ENCODE measurements at regions not wholly inside any gene's neighbourhood (a gene's known extent, or its start where the extent isn't known, plus 50 kb on each side); places are given as distances from the start of the nearest gene placed in this dataset.
A peak's percentile ranks its signal among the peaks of the same experiment; 100 is the strongest.

GRCh38 chr12:105736498-105736897 lies 402.3 kb downstream of the NUAK1 start:
- Histone ChIP-seq H3K27ac (no peak overlapping the region), H3K27me3 (no peaks in the 10 kb centered on the region), H3K4me1 (no peaks in the 10 kb centered on the region), H3K9ac (ENCODE audit: low read depth in 2 of 2, low read length in 2 of 2) (no peak overlapping the region), H3K9me3 (no peaks in the 10 kb centered on the region), H3K36me3 (no peaks in the 10 kb centered on the region), H3K4me3 (no peak overlapping the region)
- intact Hi-C loops (cut with DNase I), result no loop called here
- TF ChIP-seq CTCF (IDR thresholded peaks at IDR 0.05), result no peak
- DNase-seq, result no peak

GRCh38 chr12:105738051-105738450 lies 400.7 kb downstream of the NUAK1 start:
- DNase-seq, result no peak
- H3K9ac ChIP-seq (ENCODE audit: low read depth in 2 of 2, low read length in 2 of 2), result no peak overlapping the region
- TF ChIP-seq CTCF (IDR thresholded peaks at IDR 0.05), result no peak
- H3K9me3 ChIP-seq, result no peaks in the 10 kb centered on the region
- intact Hi-C loops (cut with DNase I), result no loop called here
- no peaks in the 10 kb centered on the region for H3K36me3 ChIP-seq
- no peak overlapping the region for H3K27ac ChIP-seq
- H3K27me3 ChIP-seq, result no peaks in the 10 kb centered on the region
- no peak overlapping the region for H3K4me3 ChIP-seq
- H3K4me1 ChIP-seq, result no peaks in the 10 kb centered on the region

GRCh38 chr12:105740369-105740768 lies 398.4 kb downstream of the NUAK1 start:
- Histone ChIP-seq H3K9ac (ENCODE audit: low read depth in 2 of 2, low read length in 2 of 2) (no peak overlapping the region), H3K27me3 (no peaks in the 10 kb centered on the region), H3K9me3 (no peaks in the 10 kb centered on the region), H3K4me1 (no peaks in the 10 kb centered on the region), H3K36me3 (no peaks in the 10 kb centered on the region), H3K27ac (no peak overlapping the region), H3K4me3 (no peak overlapping the region)
- intact Hi-C loops (cut with DNase I), result no loop called here
- no peak for DNase-seq
- TF ChIP-seq CTCF (IDR thresholded peaks at IDR 0.05), result no peak

- TF ChIP-seq CTCF (IDR thresholded peaks at IDR 0.05), result no peak
- no peaks in the 10 kb centered on the region for H3K9me3 ChIP-seq
- no peak overlapping the region for H3K9ac ChIP-seq (ENCODE audit: low read depth in 2 of 2, low read length in 2 of 2)
- no peak for DNase-seq
- H3K4me1 ChIP-seq, result no peaks in the 10 kb centered on the region
- no peaks in the 10 kb centered on the region for H3K36me3 ChIP-seq
- no peak overlapping the region for H3K4me3 ChIP-seq
- H3K27ac ChIP-seq, result no peak overlapping the region
- no peaks in the 10 kb centered on the region for H3K27me3 ChIP-seq
- intact Hi-C loops (cut with DNase I), result no loop called here
These were observed 397.6 kb downstream of the NUAK1 start for GRCh38 chr12:105740970-105741725.

GRCh38 chr12:105741786-105742566 lies 396.8 kb downstream of the NUAK1 start:
- Histone ChIP-seq H3K9me3 (no peaks in the 10 kb centered on the region), H3K27me3 (no peaks in the 10 kb centered on the region), H3K4me1 (no peaks in the 10 kb centered on the region), H3K27ac (no peak overlapping the region), H3K36me3 (no peaks in the 10 kb centered on the region), H3K9ac (ENCODE audit: low read depth in 2 of 2, low read length in 2 of 2) (no peak overlapping the region), H3K4me3 (no peak overlapping the region)
- no peak for TF ChIP-seq CTCF (IDR thresholded peaks at IDR 0.05)
- intact Hi-C loops (cut with DNase I), result no loop called here
- peak; percentile 23 for DNase-seq

Measured in colonic mucosa (tissue), 4 donors.